Testis (tissue), 2 donors: ENCODE measurements at regions not wholly inside any gene's neighbourhood (a gene's known extent, or its start where the extent isn't known, plus 50 kb on each side); places are given as distances from the start of the nearest gene placed in this dataset.

Source experiments
- DNase-seq: peaks from one replicate; pipeline ENCODE4 v3.0.0-alpha.2; 2019
- H3K27ac ChIP-seq, 2 donors: fragments of 200-600 bp; sonication (generic); one replicate each; pipeline ENCODE4 v1.5.1; 2019
- H3K27me3 ChIP-seq: fragments of 200-600 bp; sonication (generic); one replicate; pipeline ENCODE4 v1.5.1; 2019
- H3K36me3 ChIP-seq: fragments of 200-600 bp; sonication (generic); one replicate; pipeline ENCODE4 v1.5.1; 2017; ENCODE audit warnings: low read depth; ENCODE audit errors: missing control alignments
- H3K4me1 ChIP-seq: fragments of 200-600 bp; sonication (generic); one replicate; pipeline ENCODE4 v1.5.1; 2019
- H3K4me3 ChIP-seq, 2 donors: fragments of 200-600 bp; sonication (generic); one replicate each; pipeline ENCODE4 v1.5.1; 2017 to 2019
- H3K9me3 ChIP-seq: fragments of 200-600 bp; sonication (generic); one replicate; pipeline ENCODE4 v1.5.1; 2017
- POLR2A ChIP-seq: fragments of 450-650 bp; IDR thresholded peaks from one replicate; pipeline ENCODE4 v1.6.1; 2017; ENCODE audit warnings: antibody characterized with exemption, mild to moderate bottlenecking, moderate library complexity
- WGBS, 2 donors: methylation state at CpG; one replicate each; pipeline ENCODE4 v1.1.5; 2018; 5-methylcytosine and 5-hydroxymethylcytosine counted together
- intact Hi-C: fragments of 100-400 bp; cut with DNase I; formaldehyde crosslinking; loops from one replicate; pipeline ENCODE4 v1.15.1; 2023; ENCODE audit warnings: low total_unique reads
- TF ChIP-seq, protein P1 (sequence below), 3 experiments: fragments of 450-650 bp in 2 of 3; fragments of 200-600 bp in 1 of 3; sonication (generic) in 1 of 3; IDR thresholded peaks; one replicate each; pipeline ENCODE4 v1.5.1; 2016 to 2019; ENCODE audit warnings: antibody characterized with exemption in 3 of 3, mild to moderate bottlenecking in 2 of 3, moderate library complexity in 1 of 3

DNA sequence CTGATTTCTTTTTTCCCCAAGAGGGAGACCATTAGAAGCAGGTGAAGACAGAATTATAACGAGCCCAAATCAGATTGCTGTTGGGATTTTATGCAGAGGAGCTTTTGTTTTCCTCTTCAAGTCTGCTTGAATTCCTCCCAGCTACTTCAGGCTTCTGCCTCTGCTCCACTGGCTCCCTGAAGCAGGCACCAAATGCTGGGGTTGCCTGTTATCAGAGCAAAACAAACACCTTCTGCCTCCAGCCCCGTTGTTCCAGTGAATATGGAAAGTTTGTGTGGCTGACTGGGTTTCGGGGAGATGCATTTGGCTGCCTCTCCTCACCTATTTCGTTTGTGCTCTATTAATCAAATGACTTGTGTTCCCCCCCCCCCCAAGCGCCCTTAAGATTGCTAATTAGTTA, 209.2 kb downstream of the URB2 start:
- TF ChIP-seq, protein P1, sequence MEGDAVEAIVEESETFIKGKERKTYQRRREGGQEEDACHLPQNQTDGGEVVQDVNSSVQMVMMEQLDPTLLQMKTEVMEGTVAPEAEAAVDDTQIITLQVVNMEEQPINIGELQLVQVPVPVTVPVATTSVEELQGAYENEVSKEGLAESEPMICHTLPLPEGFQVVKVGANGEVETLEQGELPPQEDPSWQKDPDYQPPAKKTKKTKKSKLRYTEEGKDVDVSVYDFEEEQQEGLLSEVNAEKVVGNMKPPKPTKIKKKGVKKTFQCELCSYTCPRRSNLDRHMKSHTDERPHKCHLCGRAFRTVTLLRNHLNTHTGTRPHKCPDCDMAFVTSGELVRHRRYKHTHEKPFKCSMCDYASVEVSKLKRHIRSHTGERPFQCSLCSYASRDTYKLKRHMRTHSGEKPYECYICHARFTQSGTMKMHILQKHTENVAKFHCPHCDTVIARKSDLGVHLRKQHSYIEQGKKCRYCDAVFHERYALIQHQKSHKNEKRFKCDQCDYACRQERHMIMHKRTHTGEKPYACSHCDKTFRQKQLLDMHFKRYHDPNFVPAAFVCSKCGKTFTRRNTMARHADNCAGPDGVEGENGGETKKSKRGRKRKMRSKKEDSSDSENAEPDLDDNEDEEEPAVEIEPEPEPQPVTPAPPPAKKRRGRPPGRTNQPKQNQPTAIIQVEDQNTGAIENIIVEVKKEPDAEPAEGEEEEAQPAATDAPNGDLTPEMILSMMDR (IDR thresholded peaks at IDR 0.05), result no peak
- no peak for TF ChIP-seq POLR2A
- no peak overlapping the region for H3K27ac ChIP-seq
- H3K9me3 ChIP-seq, result no peaks in the 10 kb centered on the region
- H3K36me3 ChIP-seq, result no peaks in the 10 kb centered on the region
- no peaks in the 10 kb centered on the region for H3K27me3 ChIP-seq
- no peak overlapping the region for H3K4me3 ChIP-seq
- intact Hi-C loops, result no loop called here
- DNase-seq, result no peak
- no peaks in the 10 kb centered on the region for H3K4me1 ChIP-seq
- 44 to 53% methylated on average over 5 of the region's 5 CpGs for WGBS, 2 donors

GRCh38 chr1:229836324-229836723, 210.3 kb downstream of the URB2 start:
- peak; percentile 47 for DNase-seq
- no peak for TF ChIP-seq POLR2A
- TF ChIP-seq, protein P1 (IDR thresholded peaks at IDR 0.05), result no peak
- H3K27ac ChIP-seq, result no peak overlapping the region
- H3K9me3 ChIP-seq, result no peaks in the 10 kb centered on the region
- H3K4me3 ChIP-seq, result no peak overlapping the region
- no peaks in the 10 kb centered on the region for H3K4me1 ChIP-seq
- intact Hi-C loops, result no loop called here
- no peaks in the 10 kb centered on the region for H3K27me3 ChIP-seq
- WGBS, 2 donors, result 43 to 48% methylated on average over 9 of the region's 9 CpGs
- H3K36me3 ChIP-seq, result no peaks in the 10 kb centered on the region

GRCh38 chr1:229838204-229838603, 212.2 kb downstream of the URB2 start:
- 80 to 85% methylated on average over 7 of the region's 7 CpGs for WGBS, 2 donors
- H3K27ac ChIP-seq, result no peak overlapping the region
- no peak for DNase-seq

DNA sequence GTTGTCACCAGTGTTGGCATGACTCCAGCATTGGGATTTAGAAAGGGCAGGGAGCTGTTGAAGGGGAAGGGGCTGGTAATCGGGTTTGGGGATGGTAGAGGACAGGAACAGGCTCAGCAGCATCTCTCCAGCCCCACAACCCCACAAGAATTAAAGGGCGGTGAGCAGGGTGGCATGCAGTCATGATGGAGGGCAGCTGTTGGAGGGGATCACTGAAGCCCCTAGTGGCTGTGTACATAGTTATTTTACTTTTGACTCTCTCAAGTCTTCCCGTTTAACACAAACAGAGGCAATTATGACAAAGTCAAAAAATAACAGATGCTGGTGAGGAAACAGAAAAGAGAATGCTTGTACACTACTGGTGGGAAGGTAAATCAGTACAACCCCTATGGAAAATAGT, 213.8 kb downstream of the URB2 start:
- no peaks in the 10 kb centered on the region for H3K36me3 ChIP-seq
- 65 to 78% methylated on average over 3 of the region's 3 CpGs for WGBS, 2 donors
- H3K27ac ChIP-seq, result no peak overlapping the region
- H3K9me3 ChIP-seq, result no peaks in the 10 kb centered on the region
- intact Hi-C loops, result no loop called here
- TF ChIP-seq POLR2A, result no peak
- TF ChIP-seq, protein P1 (IDR thresholded peaks at IDR 0.05), result no peak
- H3K4me1 ChIP-seq, result peaks cover 5% of the 10 kb centered on the region
- DNase-seq, result no peak
- H3K27me3 ChIP-seq, result no peaks in the 10 kb centered on the region
- H3K4me3 ChIP-seq, result no peak overlapping the region

More at GRCh38 chr1:229838204-229838603, 212.2 kb downstream of the URB2 start:
- no peak overlapping the region for H3K4me3 ChIP-seq
- H3K4me1 ChIP-seq, result no peaks in the 10 kb centered on the region
- H3K36me3 ChIP-seq, result no peaks in the 10 kb centered on the region
- intact Hi-C loops, result no loop called here
- no peaks in the 10 kb centered on the region for H3K9me3 ChIP-seq
- no peaks in the 10 kb centered on the region for H3K27me3 ChIP-seq
- no peak for TF ChIP-seq POLR2A
- TF ChIP-seq, protein P1 (IDR thresholded peaks at IDR 0.05), result no peak

DNA sequence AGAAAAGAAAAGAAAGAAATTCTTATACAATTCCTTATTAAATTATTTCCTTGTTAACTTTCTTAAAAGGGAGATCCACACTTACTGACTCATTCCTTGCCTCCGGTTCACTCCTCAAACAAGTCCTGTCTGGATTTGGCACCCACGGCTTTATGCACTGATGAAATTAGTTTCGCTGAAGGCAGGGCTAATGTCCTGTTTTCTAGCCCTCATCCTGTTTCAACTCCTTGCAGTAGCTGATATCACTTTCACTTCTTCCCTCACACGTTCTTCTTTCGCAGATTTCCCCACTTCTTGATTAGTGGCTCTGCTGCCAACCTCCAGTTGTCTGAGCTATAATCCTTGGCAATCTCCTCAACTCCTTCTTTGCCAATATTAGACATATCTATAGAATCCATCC, 215.2 kb downstream of the URB2 start:
- intact Hi-C loops, result no loop called here
- no peak for DNase-seq
- no peaks in the 10 kb centered on the region for H3K36me3 ChIP-seq
- no peaks in the 10 kb centered on the region for H3K27me3 ChIP-seq
- H3K4me1 ChIP-seq, result peaks cover 5% of the 10 kb centered on the region
- H3K27ac ChIP-seq, result no peak overlapping the region
- H3K9me3 ChIP-seq, result no peaks in the 10 kb centered on the region
- WGBS, 2 donors, result 80 to 82% methylated on average over 5 of the region's 5 CpGs
- H3K4me3 ChIP-seq, result no peak overlapping the region
- TF ChIP-seq POLR2A, result no peak
- TF ChIP-seq, protein P1 (IDR thresholded peaks at IDR 0.05), result no peak
